Chondrocyte (in vitro differentiated cells): ENCODE measurements at regions not wholly inside any gene's neighbourhood (a gene's known extent, or its start where the extent isn't known, plus 50 kb on each side); places are given as distances from the start of the nearest gene placed in this dataset.
A peak's percentile ranks its signal among the peaks of the same experiment; 100 is the strongest.

Experiments used
- DNase-seq: peaks from one replicate; pipeline ENCODE4 v3.0.0; 2021; ENCODE audit warnings: mixed read lengths, low spot score
- H3K27ac Mint-ChIP-seq: one replicate; pipeline ENCODE4 v1.8.0; 2021; ENCODE audit warnings: mild to moderate bottlenecking, moderate library complexity, mixed read lengths; ENCODE audit not compliant: unreplicated experiment
- H3K27me3 Mint-ChIP-seq: 2 replicates; pipeline ENCODE4 v1.8.0; 2021; ENCODE audit warnings: low read depth, mixed read lengths
- H3K36me3 Mint-ChIP-seq: 2 replicates; pipeline ENCODE4 v1.8.0; 2021; ENCODE audit warnings: low read depth, mixed read lengths
- H3K4me1 Mint-ChIP-seq: 2 replicates; pipeline ENCODE4 v1.8.0; 2021; ENCODE audit warnings: low read depth, mild to moderate bottlenecking, mixed read lengths
- H3K4me3 Mint-ChIP-seq: one replicate; pipeline ENCODE4 v1.8.0; 2021; ENCODE audit warnings: mild to moderate bottlenecking, moderate library complexity, mixed read lengths; ENCODE audit not compliant: unreplicated experiment
- H3K9me3 Mint-ChIP-seq: 2 replicates; pipeline ENCODE4 v1.8.0; 2021; ENCODE audit warnings: low read depth, mixed read lengths
- CTCF ChIP-seq: fragments of 200-600 bp; sonication (generic); IDR thresholded peaks from 2 replicates; pipeline ENCODE4 v1.5.0; 2021; ENCODE audit warnings: antibody characterized with exemption, mild to moderate bottlenecking, moderate library complexity

DNA sequence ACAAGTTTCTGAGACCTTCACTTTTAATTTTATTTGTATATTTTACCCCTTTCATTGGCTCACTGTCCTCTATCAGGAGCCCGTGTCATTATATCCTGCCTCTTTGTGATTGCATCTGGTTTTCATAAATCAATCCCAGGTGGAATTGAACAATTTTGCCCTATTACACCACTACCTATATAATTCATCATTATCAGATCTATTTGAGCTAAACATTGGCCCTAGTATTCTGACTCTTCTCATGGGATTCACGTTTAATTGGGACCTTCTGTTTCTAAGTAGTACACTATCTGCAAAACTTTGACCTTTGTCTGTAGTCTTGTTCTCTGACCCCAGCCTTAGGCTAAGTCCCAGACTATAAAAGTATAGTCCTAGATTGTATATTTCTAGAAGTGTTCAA, 114.1 kb downstream of the FAT4 start:
- Mint-ChIP-seq H3K36me3 (peaks cover 8% of the 10 kb centered on the region), H3K27ac (no peak overlapping the region), H3K9me3 (no peaks in the 10 kb centered on the region), H3K4me1 (peaks cover 29% of the 10 kb centered on the region), H3K4me3 (no peak overlapping the region), H3K27me3 (no peaks in the 10 kb centered on the region)
- no peak for TF ChIP-seq CTCF
- no peak for DNase-seq

DNA sequence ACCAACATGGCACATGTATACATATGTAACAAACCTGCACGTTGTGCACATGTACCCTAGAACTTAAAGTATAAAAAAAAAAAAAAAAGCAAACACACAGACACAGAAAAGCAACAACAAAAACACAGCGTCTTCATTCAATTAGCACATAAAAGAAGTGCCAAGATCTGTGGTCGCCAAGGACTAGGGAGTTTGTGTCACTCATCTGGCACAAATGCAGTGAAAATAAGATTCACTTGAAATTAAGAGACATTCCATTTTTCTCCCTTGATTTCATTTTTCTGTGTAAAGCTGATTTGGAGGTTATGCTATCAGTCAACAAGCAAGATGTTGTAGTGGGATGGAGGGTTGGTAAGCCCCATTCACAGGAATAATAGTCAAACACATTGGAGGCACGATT, 115.3 kb downstream of the FAT4 start:
- no peak for TF ChIP-seq CTCF
- Mint-ChIP-seq H3K4me3 (no peak overlapping the region), H3K9me3 (no peaks in the 10 kb centered on the region), H3K27ac (no peak overlapping the region), H3K27me3 (no peaks in the 10 kb centered on the region), H3K4me1 (peaks cover 36% of the 10 kb centered on the region), H3K36me3 (peaks cover 6% of the 10 kb centered on the region)
- DNase-seq, result no peak

GRCh38 chr4:125432078-125432477, 117.3 kb downstream of the FAT4 start:
- H3K4me1 Mint-ChIP-seq, result peaks cover 36% of the 10 kb centered on the region
- H3K36me3 Mint-ChIP-seq, result peaks cover 12% of the 10 kb centered on the region
- no peaks in the 10 kb centered on the region for H3K9me3 Mint-ChIP-seq
- H3K27ac Mint-ChIP-seq, result no peak overlapping the region
- peak; percentile 31 for TF ChIP-seq CTCF
- no peak overlapping the region for H3K4me3 Mint-ChIP-seq
- no peaks in the 10 kb centered on the region for H3K27me3 Mint-ChIP-seq
- DNase-seq, result no peak

- DNase-seq, result no peak
- Mint-ChIP-seq H3K9me3 (no peaks in the 10 kb centered on the region), H3K36me3 (peaks cover 14% of the 10 kb centered on the region), H3K4me1 (peaks cover 36% of the 10 kb centered on the region), H3K4me3 (no peak overlapping the region), H3K27ac (peak overlapping the region; percentile 59), H3K27me3 (no peaks in the 10 kb centered on the region)
- TF ChIP-seq CTCF, result no peak
These were observed 118.7 kb downstream of the FAT4 start for GRCh38 chr4:125433453-125433852.

DNA sequence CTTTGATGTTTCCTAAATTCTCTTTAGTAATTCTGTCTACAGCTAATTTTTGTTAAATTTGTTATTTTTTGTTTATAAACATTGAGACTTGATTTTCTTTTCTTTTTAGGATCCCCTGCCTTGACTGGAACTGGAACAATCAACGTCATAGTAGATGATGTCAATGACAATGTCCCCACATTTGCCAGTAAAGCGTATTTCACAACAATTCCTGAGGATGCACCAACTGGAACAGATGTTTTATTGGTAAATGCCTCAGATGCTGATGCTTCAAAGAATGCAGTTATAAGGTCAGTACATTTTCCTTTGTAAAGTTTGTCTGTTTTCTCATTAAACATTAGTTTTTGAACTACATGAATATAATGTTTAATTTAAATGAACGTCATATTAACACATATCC, 119.4 kb downstream of the FAT4 start:
- H3K9me3 Mint-ChIP-seq, result no peaks in the 10 kb centered on the region
- peaks cover 14% of the 10 kb centered on the region for H3K36me3 Mint-ChIP-seq
- no peaks in the 10 kb centered on the region for H3K27me3 Mint-ChIP-seq
- DNase-seq, result no peak
- no peak overlapping the region for H3K4me3 Mint-ChIP-seq
- no peak overlapping the region for H3K27ac Mint-ChIP-seq
- no peak for TF ChIP-seq CTCF
- H3K4me1 Mint-ChIP-seq, result peaks cover 36% of the 10 kb centered on the region
